B cell (primary cell): ENCODE measurements at regions not wholly inside any gene's neighbourhood (a gene's known extent, or its start where the extent isn't known, plus 50 kb on each side); places are given as distances from the start of the nearest gene placed in this dataset.

Experiments
- ATAC-seq: fragments of 200-7000 bp; cut with Tn5 transposase; one replicate; pipeline ENCODE4 v1.10.0; 2021; ENCODE audit warnings: low read depth, mild to moderate bottlenecking, moderate number of reproducible peaks, moderate library complexity
- CTCF ChIA-PET: fragments of 350-600 bp; sonication (Branson Sonifier 250); formaldehyde crosslinking; loops from one replicate; lab custom pipeline; 2021; ENCODE audit warnings: antibody characterized with exemption, inconsistent platforms; lab: Charles Lee
- POLR2A ChIA-PET: fragments of 350-600 bp; sonication (Branson Sonifier 250); formaldehyde crosslinking; loops from one replicate; lab custom pipeline; 2021; ENCODE audit warnings: antibody characterized with exemption; lab: Charles Lee
- DNase-seq: peaks from one replicate; pipeline ENCODE4 v3.0.0; 2013
- H2AFZ ChIP-seq: 2 replicates; pipeline ENCODE4 v1.6.1; 2012; ENCODE audit warnings: mild to moderate bottlenecking, low read depth, low read length; ENCODE audit not compliant: insufficient read depth, poor library complexity, severe bottlenecking
- H3K27ac ChIP-seq, 2 donors: 1 replicate in 1 of 2; 2 replicates in 1 of 2; pipeline ENCODE4 v1.5.1; 2012 to 2013; ENCODE audit warnings: low read length in 2 of 2, mild to moderate bottlenecking in 2 of 2, moderate library complexity in 1 of 2
- H3K27me3 ChIP-seq, 4 experiments: fragments of 200-600 bp in 1 of 4; sonication (generic) in 1 of 4; replicated peaks in 1 of 4; 1 replicate in 2 of 4; 2 replicates in 2 of 4; pipeline versions ENCODE4 v1.6.1 to v1.7.0; 2013 to 2016; ENCODE audit warnings: low read length in 3 of 4, mild to moderate bottlenecking in 2 of 4, mixed read lengths in 1 of 4, moderate library complexity in 1 of 4; ENCODE audit not compliant: insufficient read depth in 4 of 4, control insufficient read depth in 3 of 4; ENCODE audit errors: control extremely low read depth in 1 of 4
- H3K36me3 ChIP-seq, 2 experiments: replicated peaks in 1 of 2; 1 replicate in 1 of 2; 2 replicates in 1 of 2; pipeline versions ENCODE4 v1.6.1 to v1.7.1; 2013; ENCODE audit warnings: low read length in 1 of 2; ENCODE audit not compliant: insufficient read depth in 2 of 2, control insufficient read depth in 1 of 2; ENCODE audit errors: control extremely low read depth in 1 of 2, extremely low read depth in 1 of 2
- H3K4me1 ChIP-seq, 2 donors: fragments of 200-600 bp in 1 of 2; sonication (generic) in 1 of 2; 1 replicate in 1 of 2; 2 replicates in 1 of 2; pipeline versions ENCODE4 v1.5.1 to v1.6.1; 2013 to 2017; ENCODE audit warnings: low read length in 2 of 2; ENCODE audit not compliant: control insufficient read depth in 2 of 2, insufficient read depth in 2 of 2
- H3K4me2 ChIP-seq: replicated peaks from 2 replicates; pipeline ENCODE3; 2012; ENCODE audit warnings: mild to moderate bottlenecking, low read depth, low read length; ENCODE audit not compliant: poor library complexity, severe bottlenecking
- H3K4me3 ChIP-seq, 5 experiments: fragments of 200-600 bp in 1 of 5; sonication (generic) in 1 of 5; 1 replicate in 3 of 5; 2 replicates in 2 of 5; pipeline versions ENCODE4 v1.5.1 to v1.7.0; 2011 to 2016; ENCODE audit warnings: low read length in 4 of 5, mild to moderate bottlenecking in 4 of 5, low read depth in 2 of 5, control low read depth in 1 of 5, moderate library complexity in 1 of 5; ENCODE audit not compliant: insufficient read depth in 1 of 5; ENCODE audit errors: control extremely low read depth in 1 of 5, extremely low read depth in 1 of 5
- H3K79me2 ChIP-seq: fragments of 200-600 bp; sonication (generic); one replicate; pipeline ENCODE4 v1.6.0; 2016; ENCODE audit warnings: low read length; ENCODE audit not compliant: control insufficient read depth, insufficient read depth
- H3K9ac ChIP-seq: fragments of 200-600 bp; sonication (generic); 2 replicates; pipeline ENCODE4 v1.6.1; 2017; ENCODE audit warnings: mild to moderate bottlenecking, low read length, moderate library complexity
- H3K9me3 ChIP-seq, 3 donors: one replicate each; pipeline versions ENCODE4 v1.6.1 to v1.7.1; 2013; ENCODE audit warnings: low read length in 2 of 3; ENCODE audit not compliant: control insufficient read depth in 2 of 3, insufficient read depth in 1 of 3; ENCODE audit errors: control extremely low read depth in 1 of 3
- H4K20me1 ChIP-seq: 2 replicates; pipeline ENCODE4 v1.6.0; 2012; ENCODE audit warnings: mild to moderate bottlenecking, low read length; ENCODE audit not compliant: insufficient read depth, control insufficient read depth, poor library complexity, severe bottlenecking
- H3K27ac Mint-ChIP-seq: one replicate; pipeline ENCODE4 v1.8.0; 2021; ENCODE audit warnings: mixed read lengths
- H3K27me3 Mint-ChIP-seq: one replicate; pipeline ENCODE4 v1.8.0; 2021; ENCODE audit warnings: mixed read lengths
- H3K4me1 Mint-ChIP-seq: one replicate; pipeline ENCODE4 v1.8.0; 2021; ENCODE audit warnings: mixed read lengths
- H3K4me3 Mint-ChIP-seq: one replicate; pipeline ENCODE4 v1.8.0; 2021; ENCODE audit warnings: mixed read lengths
- H3K9me3 Mint-ChIP-seq: one replicate; pipeline ENCODE4 v1.8.0; 2022; ENCODE audit warnings: mixed read lengths; ENCODE audit not compliant: insufficient read depth
- CTCF ChIP-seq: fragments of 200-600 bp; IDR thresholded peaks from one replicate; pipeline ENCODE4 v1.8.0; 2022; ENCODE audit warnings: antibody characterized with exemption, mild to moderate bottlenecking
- EZH2 ChIP-seq: IDR thresholded peaks from 2 replicates; pipeline ENCODE4 v1.6.1; 2012; ENCODE audit warnings: borderline replicate concordance, low read depth, mild to moderate bottlenecking, moderate library complexity, low read length; ENCODE audit not compliant: insufficient read depth, poor library complexity, severe bottlenecking
- WGBS: methylation state at CpG from one replicate; pipeline ENCODE4 v1.1.5; 2013; ENCODE audit warnings: missing lambda C conversion rate; ENCODE audit not compliant: insufficient coverage; 5-methylcytosine and 5-hydroxymethylcytosine counted together
- intact Hi-C: fragments of 100-400 bp; cut with micrococcal nuclease; formaldehyde crosslinking; loops from one replicate; pipeline ENCODE4 v1.10.0; 2022

- Histone ChIP-seq H4K20me1 (no peaks in the 10 kb centered on the region), H3K4me3 (no peak overlapping the region), H3K9ac (no peak overlapping the region), H3K27me3 (no peaks in the 10 kb centered on the region), H3K4me2 (no peak overlapping the region), H3K4me1 (no peaks in the 10 kb centered on the region), H3K27ac (no peak overlapping the region), H3K36me3 (no peaks in the 10 kb centered on the region), H3K9me3 (peaks cover 0 to 17% (median 0%) of the 10 kb centered on the region in 3 donors), H2AFZ (no peak overlapping the region), H3K79me2 (no peaks in the 10 kb centered on the region)
- Mint-ChIP-seq H3K4me3 (no peak overlapping the region), H3K9me3 (peaks cover 7% of the 10 kb centered on the region), H3K27ac (no peak overlapping the region), H3K4me1 (no peaks in the 10 kb centered on the region), H3K27me3 (no peaks in the 10 kb centered on the region)
- ChIA-PET CTCF (no interaction called here), POLR2A (no interaction called here)
- ATAC-seq: no peak
- DNase-seq: no peak
- intact Hi-C loops: no loop called here
- TF ChIP-seq EZH2 (no peak), CTCF (no peak)
- 80% methylated on average over 4 of the region's 6 CpGs for WGBS
Observed at GRCh38 chr9:115422932-115423440, 305.0 kb upstream of the TNC start.

GRCh38 chr9:115423646-115424045 is 305.7 kb upstream of the TNC start:
- H4K20me1 ChIP-seq: no peaks in the 10 kb centered on the region
- intact Hi-C loops: no loop called here
- H3K4me1 ChIP-seq: no peaks in the 10 kb centered on the region
- ChIA-PET CTCF (no interaction called here), POLR2A (no interaction called here)
- H3K27me3 ChIP-seq: no peaks in the 10 kb centered on the region
- Mint-ChIP-seq H3K4me1 (no peaks in the 10 kb centered on the region), H3K9me3 (peaks cover 7% of the 10 kb centered on the region), H3K4me3 (no peak overlapping the region), H3K27me3 (no peaks in the 10 kb centered on the region), H3K27ac (no peak overlapping the region)
- peaks cover 0 to 17% (median 0%) of the 10 kb centered on the region in 3 donors for H3K9me3 ChIP-seq
- no peaks in the 10 kb centered on the region for H3K36me3 ChIP-seq
- DNase-seq (no peak), ATAC-seq (no peak)
- no peak overlapping the region for H2AFZ ChIP-seq
- H3K79me2 ChIP-seq: no peaks in the 10 kb centered on the region
- H3K4me3 ChIP-seq: no peak overlapping the region
- H3K4me2 ChIP-seq: no peak overlapping the region
- no CpG with 5 or more reads among the region's 3 CpGs for WGBS
- H3K27ac ChIP-seq: no peak overlapping the region
- H3K9ac ChIP-seq: no peak overlapping the region
- TF ChIP-seq EZH2 (no peak), CTCF (no peak)
